ENCODE measurements at regions not wholly inside any gene's neighbourhood (a gene's known extent, or its start where the extent isn't known, plus 50 kb on each side); places are given as distances from the start of the nearest gene placed in this dataset.

GRCh38 chr4:117817301-117817700 is 217.0 kb upstream of the NDST3 start:
- Histone ChIP-seq H3K14ac (ENCODE audit: insufficient read depth, low read length) (no peak overlapping the region), H4K20me1 (ENCODE audit: control insufficient read depth, insufficient read depth, insufficient read length) (no peaks in the 10 kb centered on the region), H2BK20ac (ENCODE audit: low read depth, low read length, poor library complexity, severe bottlenecking) (no peak overlapping the region), H3K9ac (ENCODE audit: extremely low read depth, insufficient read length, low read length) (no peak overlapping the region), H3K23ac (ENCODE audit: insufficient read length, low read depth, low read length) (no peak overlapping the region), H3K4ac (ENCODE audit: low read depth, low read length) (no peak overlapping the region), H3K27ac (ENCODE audit: insufficient read length, low read depth, low read length) (no peak overlapping the region), H4K91ac (ENCODE audit: insufficient read length, low read depth, low read length) (no peak overlapping the region), H2BK120ac (ENCODE audit: low read depth, low read length, poor library complexity, severe bottlenecking) (no peak overlapping the region), H2AFZ (ENCODE audit: low read length) (no peak overlapping the region), H3K18ac (ENCODE audit: insufficient read length, low read depth, low read length) (no peak overlapping the region), H3K23me2 (ENCODE audit: insufficient read length, low read depth, low read length, poor library complexity, severe bottlenecking) (no peaks in the 10 kb centered on the region), H3K4me1 (ENCODE audit: insufficient read depth, low read length) (peaks cover 2% of the 10 kb centered on the region; the same call in 1 of the 2 replicates), H3K79me2 (ENCODE audit: insufficient read depth, low read length) (no peaks in the 10 kb centered on the region), H2AK5ac (ENCODE audit: insufficient read length, low read length) (no peak overlapping the region), H3T11ph (ENCODE audit: low read length) (no peak overlapping the region), H3K79me1 (ENCODE audit: insufficient read depth, low read depth, low read length, poor library complexity, severe bottlenecking) (no peaks in the 10 kb centered on the region), H4K5ac (ENCODE audit: insufficient read length, low read depth, low read length) (no peak overlapping the region), H4K8ac (replicated peaks; ENCODE audit: insufficient read length, low read depth, low read length) (no peak overlapping the region), H3K27me3 (ENCODE audit: insufficient read depth, low read length) (no peaks in the 10 kb centered on the region), H2BK15ac (ENCODE audit: low read depth, low read length) (no peak overlapping the region), H2BK5ac (ENCODE audit: insufficient read length, low read length) (no peak overlapping the region), H3K56ac (ENCODE audit: insufficient read length, low read depth, low read length) (no peak overlapping the region), H3K4me2 (ENCODE audit: insufficient read depth, insufficient read length, low read length) (no peak overlapping the region), H3K9me3 (ENCODE audit: control insufficient read depth, low read depth, low read length) (no peaks in the 10 kb centered on the region), H2BK12ac (ENCODE audit: insufficient read length, low read depth, low read length) (no peak overlapping the region)
- Mint-ChIP-seq H3K27me3 (ENCODE audit: low read depth) (no peaks in the 10 kb centered on the region), H3K9me3 (no peaks in the 10 kb centered on the region), H3K27ac (no peak overlapping the region), H3K4me1 (peaks cover 31 to 38% of the 10 kb centered on the region in 2 experiments), H3K4me3 (no peak overlapping the region), H3K36me3 (ENCODE audit: insufficient read depth in 1 of 3, low read depth in 3 of 3) (no peaks in the 10 kb centered on the region)
- TF ChIP-seq CTCF (conservative IDR thresholded peaks at IDR 0.05), result no peak
- no peak for DNase-seq

All from H9 (cell line).